ENCODE measurements at regions not wholly inside any gene's neighbourhood (a gene's known extent, or its start where the extent isn't known, plus 50 kb on each side); places are given as distances from the start of the nearest gene placed in this dataset.

- no peak overlapping the region for H3K4me2 ChIP-seq (ENCODE audit: low read length)
- no peaks in the 10 kb centered on the region for H3F3A ChIP-seq (ENCODE audit: insufficient read depth, low read length, poor library complexity, severe bottlenecking)
- H3K9me3 ChIP-seq (ENCODE audit: low read length): no peaks in the 10 kb centered on the region
- no peaks in the 10 kb centered on the region for H3K9me2 ChIP-seq (ENCODE audit: insufficient read depth, low read length)
- H3K27me3 ChIP-seq (ENCODE audit: insufficient read depth, low read depth, low read length): no peaks in the 10 kb centered on the region
- no peak overlapping the region for H3K4me3 ChIP-seq (ENCODE audit: low read length)
- no peaks in the 10 kb centered on the region for H3K79me2 ChIP-seq (replicated peaks; ENCODE audit: insufficient read depth, low read length)
- no peak overlapping the region for H3K27ac ChIP-seq (ENCODE audit: low read length)
- H2AFZ ChIP-seq (ENCODE audit: low read depth, low read length): no peak overlapping the region
- H4K20me1 ChIP-seq (ENCODE audit: insufficient read depth): no peaks in the 10 kb centered on the region
- no peaks in the 10 kb centered on the region for H3K36me3 ChIP-seq (ENCODE audit: insufficient read depth, low read length)
- TF ChIP-seq CTCF (IDR thresholded peaks at IDR 0.05; ENCODE audit: poor library complexity, severe bottlenecking): no peak
- no peak for TF ChIP-seq EZH2 (IDR thresholded peaks at IDR 0.05; ENCODE audit: borderline replicate concordance, insufficient read depth, low read length, poor library complexity, severe bottlenecking)
- no peak for TF ChIP-seq POLR2AphosphoS5 (IDR thresholded peaks at IDR 0.05)
- TF ChIP-seq SMC3 (conservative IDR thresholded peaks at IDR 0.05; ENCODE audit: poor library complexity): no peak
- no peak for TF ChIP-seq MXI1 (conservative IDR thresholded peaks at IDR 0.05; ENCODE audit: poor library complexity, severe bottlenecking)
- TF ChIP-seq RAD21 (conservative IDR thresholded peaks at IDR 0.05): no peak
- TF ChIP-seq TAF1 (IDR thresholded peaks at IDR 0.05; ENCODE audit: low read depth): no peak
- no peak overlapping the region for H3K9ac ChIP-seq (ENCODE audit: low read length)
Observed at GRCh38 chr14:101491841-101492240, 69.5 kb upstream of the DIO3 start.

DNA sequence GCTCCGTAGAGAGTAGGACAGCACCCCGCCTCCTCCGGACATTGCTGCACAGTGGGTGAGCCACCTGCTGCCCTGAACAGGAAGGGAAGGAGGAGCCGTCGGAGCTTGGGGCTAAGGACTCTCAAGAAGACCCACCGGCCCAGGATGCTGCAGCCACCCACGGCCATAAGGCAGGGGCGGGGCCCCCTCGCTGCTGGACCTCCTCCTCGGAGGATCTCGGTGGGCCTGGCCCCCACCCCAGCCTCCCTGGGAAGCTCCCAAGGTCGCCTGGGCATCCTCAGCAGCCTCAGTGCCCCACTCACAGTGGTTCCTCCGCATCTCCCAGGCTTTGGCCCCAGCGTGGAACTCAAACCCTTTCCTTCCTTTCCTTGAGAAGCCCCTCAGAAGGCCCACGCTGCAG lies 68.6 kb upstream of the DIO3 start:
- TF ChIP-seq CTCF (IDR thresholded peaks at IDR 0.05; ENCODE audit: poor library complexity, severe bottlenecking): no peak
- TF ChIP-seq RAD21 (conservative IDR thresholded peaks at IDR 0.05): no peak
- no peak for TF ChIP-seq SMC3 (conservative IDR thresholded peaks at IDR 0.05; ENCODE audit: poor library complexity)
- TF ChIP-seq EZH2 (IDR thresholded peaks at IDR 0.05; ENCODE audit: borderline replicate concordance, insufficient read depth, low read length, poor library complexity, severe bottlenecking): no peak
- no peak for TF ChIP-seq TAF1 (IDR thresholded peaks at IDR 0.05; ENCODE audit: low read depth)
- no peak for TF ChIP-seq EP300 (conservative IDR thresholded peaks at IDR 0.05; ENCODE audit: poor library complexity, severe bottlenecking)
- no peak for TF ChIP-seq MXI1 (conservative IDR thresholded peaks at IDR 0.05; ENCODE audit: poor library complexity, severe bottlenecking)
- no peak for TF ChIP-seq REST (IDR thresholded peaks at IDR 0.05; ENCODE audit: borderline replicate concordance)
- Histone ChIP-seq H3K27me3 (ENCODE audit: insufficient read depth, low read depth, low read length) (no peaks in the 10 kb centered on the region), H3K4me2 (ENCODE audit: low read length) (no peak overlapping the region), H4K20me1 (ENCODE audit: insufficient read depth) (no peaks in the 10 kb centered on the region), H3K27ac (ENCODE audit: low read length) (no peak overlapping the region), H3K9me3 (ENCODE audit: low read length) (no peaks in the 10 kb centered on the region), H3K79me2 (replicated peaks; ENCODE audit: insufficient read depth, low read length) (no peaks in the 10 kb centered on the region), H3K9me2 (ENCODE audit: insufficient read depth, low read length) (no peaks in the 10 kb centered on the region), H3K36me3 (ENCODE audit: insufficient read depth, low read length) (no peaks in the 10 kb centered on the region), H3F3A (ENCODE audit: insufficient read depth, low read length, poor library complexity, severe bottlenecking) (no peaks in the 10 kb centered on the region), H3K9ac (ENCODE audit: low read length) (no peak overlapping the region), H2AFZ (ENCODE audit: low read depth, low read length) (no peak overlapping the region), H3K4me3 (ENCODE audit: low read length) (no peak overlapping the region)

Data from neural cell (in vitro differentiated cells).